PC-9 (cell line): ENCODE measurements at regions not wholly inside any gene's neighbourhood (a gene's known extent, or its start where the extent isn't known, plus 50 kb on each side); places are given as distances from the start of the nearest gene placed in this dataset.

Experiments used
- EZH2 ChIP-seq: fragments of 200-600 bp; sonication (generic); IDR thresholded peaks from 2 replicates; pipeline ENCODE4 v1.8.0; 2017; ENCODE audit warnings: antibody characterized with exemption, low read depth
- TF ChIP-seq, protein P1 (sequence below): fragments of 200-600 bp; sonication (generic); conservative IDR thresholded peaks from 2 replicates; pipeline ENCODE4 v1.6.1; 2017; ENCODE audit warnings: mixed run types, antibody characterized with exemption, mild to moderate bottlenecking, moderate library complexity

DNA sequence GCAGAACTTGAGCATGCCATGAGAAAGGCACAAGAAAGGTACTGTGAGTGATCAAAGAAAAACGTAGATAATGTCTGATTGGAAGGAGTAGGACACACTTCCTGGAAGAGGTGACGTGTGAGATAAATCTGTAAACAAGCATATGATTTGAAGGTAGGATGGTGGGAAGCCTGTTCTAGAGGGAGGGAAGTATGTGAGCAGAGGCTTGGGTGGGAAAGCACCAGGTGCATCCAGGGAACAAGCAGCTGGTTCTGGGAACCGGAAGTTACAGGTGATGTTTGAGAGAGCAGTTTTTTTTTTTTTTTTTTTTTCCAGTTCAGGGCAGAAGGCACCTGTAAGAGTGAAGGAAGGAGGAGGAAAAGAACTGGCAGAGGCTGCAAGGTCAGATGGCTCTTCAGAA, 116.6 kb upstream of the EFEMP1 start:
- TF ChIP-seq, protein P1, sequence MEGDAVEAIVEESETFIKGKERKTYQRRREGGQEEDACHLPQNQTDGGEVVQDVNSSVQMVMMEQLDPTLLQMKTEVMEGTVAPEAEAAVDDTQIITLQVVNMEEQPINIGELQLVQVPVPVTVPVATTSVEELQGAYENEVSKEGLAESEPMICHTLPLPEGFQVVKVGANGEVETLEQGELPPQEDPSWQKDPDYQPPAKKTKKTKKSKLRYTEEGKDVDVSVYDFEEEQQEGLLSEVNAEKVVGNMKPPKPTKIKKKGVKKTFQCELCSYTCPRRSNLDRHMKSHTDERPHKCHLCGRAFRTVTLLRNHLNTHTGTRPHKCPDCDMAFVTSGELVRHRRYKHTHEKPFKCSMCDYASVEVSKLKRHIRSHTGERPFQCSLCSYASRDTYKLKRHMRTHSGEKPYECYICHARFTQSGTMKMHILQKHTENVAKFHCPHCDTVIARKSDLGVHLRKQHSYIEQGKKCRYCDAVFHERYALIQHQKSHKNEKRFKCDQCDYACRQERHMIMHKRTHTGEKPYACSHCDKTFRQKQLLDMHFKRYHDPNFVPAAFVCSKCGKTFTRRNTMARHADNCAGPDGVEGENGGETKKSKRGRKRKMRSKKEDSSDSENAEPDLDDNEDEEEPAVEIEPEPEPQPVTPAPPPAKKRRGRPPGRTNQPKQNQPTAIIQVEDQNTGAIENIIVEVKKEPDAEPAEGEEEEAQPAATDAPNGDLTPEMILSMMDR, result no peak
- no peak for TF ChIP-seq EZH2
